DND-41 (cell line): ENCODE measurements at regions not wholly inside any gene's neighbourhood (a gene's known extent, or its start where the extent isn't known, plus 50 kb on each side); places are given as distances from the start of the nearest gene placed in this dataset.
"Not testable (repeated sequence)": the region's sequence is repeated elsewhere in the genome, so short reads cannot be mapped to it uniquely, and the experiment has no call there.

ENCODE experiments used
- ATAC-seq: fragments of 200-7000 bp; cut with Tn5 transposase; 3 replicates; pipeline ENCODE4 v1.9.1; 2021; ENCODE audit warnings: low read depth; ENCODE audit not compliant: insufficient read depth
- DNase-seq: peaks from one replicate; pipeline ENCODE4 v3.0.0-alpha.2; 2020
- H2AFZ ChIP-seq: 2 replicates; pipeline ENCODE4 v1.6.0; 2012; ENCODE audit warnings: low read depth, low read length
- H3K27ac ChIP-seq: 2 replicates; pipeline ENCODE4 v1.5.1; 2012; ENCODE audit warnings: low read length, inconsistent platforms
- H3K27me3 ChIP-seq: fragments of 200-600 bp; sonication (generic); 2 replicates; pipeline ENCODE4 v1.6.0; 2012; ENCODE audit warnings: low read length, mild to moderate bottlenecking, inconsistent platforms; ENCODE audit not compliant: insufficient read depth, poor library complexity
- H3K36me3 ChIP-seq: 2 replicates; pipeline ENCODE4 v1.5.1; 2012; ENCODE audit warnings: low read length, inconsistent platforms; ENCODE audit not compliant: insufficient read depth
- H3K4me1 ChIP-seq: 2 replicates; pipeline ENCODE4 v1.5.1; 2012; ENCODE audit warnings: mild to moderate bottlenecking, low read length; ENCODE audit not compliant: insufficient read depth
- H3K4me2 ChIP-seq: 2 replicates; pipeline ENCODE4 v1.6.0; 2012; ENCODE audit warnings: mild to moderate bottlenecking, moderate library complexity, low read length, inconsistent platforms; ENCODE audit not compliant: insufficient read depth
- H3K4me3 ChIP-seq, 2 experiments: fragments of 200-600 bp in 1 of 2; shearing (Covaris generic) in 1 of 2; 2 replicates each; pipeline ENCODE4 v1.5.1; 2012 to 2016; ENCODE audit warnings: inconsistent platforms in 2 of 2, low read length in 2 of 2, mild to moderate bottlenecking in 2 of 2, low read depth in 1 of 2, moderate library complexity in 1 of 2
- H3K79me2 ChIP-seq: 2 replicates; pipeline ENCODE4 v1.6.0; 2012; ENCODE audit warnings: low read length, inconsistent platforms; ENCODE audit not compliant: insufficient read depth
- H3K9ac ChIP-seq: 2 replicates; pipeline ENCODE4 v1.6.0; 2012; ENCODE audit warnings: low read depth, mild to moderate bottlenecking, inconsistent platforms, low read length, moderate library complexity
- H3K9me3 ChIP-seq: 2 replicates; pipeline ENCODE4 v1.5.1; 2012; ENCODE audit warnings: low read length, moderate library complexity, mild to moderate bottlenecking, inconsistent platforms; ENCODE audit not compliant: insufficient read depth, severe bottlenecking
- H4K20me1 ChIP-seq: 2 replicates; pipeline ENCODE4 v1.6.0; 2012; ENCODE audit warnings: low read length; ENCODE audit not compliant: insufficient read depth
- CTCF ChIP-seq: IDR thresholded peaks from 2 replicates; pipeline ENCODE4 v1.5.1; 2012; ENCODE audit warnings: borderline replicate concordance, low read length, moderate library complexity, mild to moderate bottlenecking; ENCODE audit not compliant: poor library complexity, severe bottlenecking; ENCODE audit errors: extremely low read depth
- EZH2 ChIP-seq: IDR thresholded peaks from 3 replicates; pipeline ENCODE4 v1.6.1; 2012; ENCODE audit warnings: borderline replicate concordance, low read depth, mild to moderate bottlenecking, moderate library complexity, low read length, inconsistent platforms; ENCODE audit not compliant: severe bottlenecking

DNA sequence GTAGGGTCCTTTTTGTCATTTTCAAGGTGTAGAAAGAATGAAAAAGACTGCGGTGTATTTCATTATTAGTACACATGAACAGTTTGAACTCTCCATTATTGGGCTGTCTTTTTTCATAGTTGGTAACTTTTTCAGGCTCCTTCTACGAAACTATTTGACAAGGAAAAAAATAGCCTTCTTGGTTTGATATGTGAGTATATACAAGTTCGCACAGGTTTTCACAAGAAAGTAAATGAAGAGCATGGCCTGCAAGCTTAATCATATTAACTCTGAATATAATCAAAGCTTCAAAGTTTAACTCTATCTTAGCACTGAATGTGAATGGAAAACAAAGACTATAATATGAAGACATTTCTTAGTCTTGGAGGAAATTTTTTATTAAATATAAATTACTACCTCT is 290.0 kb upstream of the ADGRL2 start:
- Histone ChIP-seq H3K4me3 (no peak overlapping the region), H3K79me2 (no peaks in the 10 kb centered on the region), H3K36me3 (no peaks in the 10 kb centered on the region), H4K20me1 (no peaks in the 10 kb centered on the region), H3K4me2 (no peak overlapping the region), H3K4me1 (no peaks in the 10 kb centered on the region), H2AFZ (no peak overlapping the region), H3K9me3 (no peaks in the 10 kb centered on the region), H3K27me3 (no peaks in the 10 kb centered on the region), H3K9ac (no peak overlapping the region), H3K27ac (no peak overlapping the region)
- ATAC-seq (no peak), DNase-seq (no peak)
- no peak for TF ChIP-seq CTCF
- TF ChIP-seq EZH2, result no peak

DNA sequence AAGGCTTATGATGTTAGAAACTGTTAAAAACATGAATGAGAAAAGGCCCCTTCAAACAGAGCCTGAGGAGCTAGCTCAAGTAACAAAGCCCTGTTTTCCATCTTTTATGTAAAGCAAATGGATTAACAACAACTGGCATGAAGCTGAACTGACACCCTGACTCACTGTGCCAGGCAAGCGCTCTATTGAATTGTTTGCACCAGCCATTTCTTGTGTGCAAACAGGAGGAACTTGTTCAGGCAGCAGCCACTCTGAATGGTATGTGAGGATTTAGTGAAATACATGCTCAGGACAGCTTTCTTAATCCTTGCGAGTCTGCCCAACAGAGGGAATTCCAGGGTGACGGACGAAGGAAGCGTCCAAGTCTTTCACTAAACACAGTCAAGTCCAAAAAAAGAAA is 291.1 kb upstream of the ADGRL2 start:
- H3K9me3 ChIP-seq, result no peaks in the 10 kb centered on the region
- H3K4me2 ChIP-seq, result no peak overlapping the region
- ATAC-seq (no peak), DNase-seq (no peak)
- H3K27ac ChIP-seq, result no peak overlapping the region
- TF ChIP-seq EZH2 (no peak), CTCF (no peak)
- H3K4me3 ChIP-seq, result no peak overlapping the region
- H3K4me1 ChIP-seq, result no peaks in the 10 kb centered on the region
- no peaks in the 10 kb centered on the region for H3K79me2 ChIP-seq
- H3K27me3 ChIP-seq, result no peaks in the 10 kb centered on the region
- no peaks in the 10 kb centered on the region for H3K36me3 ChIP-seq
- H2AFZ ChIP-seq, result no peak overlapping the region
- H3K9ac ChIP-seq, result no peak overlapping the region
- H4K20me1 ChIP-seq, result no peaks in the 10 kb centered on the region

- Histone ChIP-seq H3K9me3 (no peaks in the 10 kb centered on the region), H3K4me1 (no peaks in the 10 kb centered on the region), H3K4me2 (no peak overlapping the region), H2AFZ (no peak overlapping the region), H3K9ac (no peak overlapping the region), H3K79me2 (no peaks in the 10 kb centered on the region), H3K4me3 (no peak overlapping the region), H3K36me3 (no peaks in the 10 kb centered on the region), H3K27me3 (no peaks in the 10 kb centered on the region), H3K27ac (no peak overlapping the region), H4K20me1 (no peaks in the 10 kb centered on the region)
- ATAC-seq (no peak), DNase-seq (no peak)
- no peak for TF ChIP-seq CTCF
- TF ChIP-seq EZH2, result no peak
These were observed 294.0 kb upstream of the ADGRL2 start for GRCh38 chr1:81506699-81507098.

DNA sequence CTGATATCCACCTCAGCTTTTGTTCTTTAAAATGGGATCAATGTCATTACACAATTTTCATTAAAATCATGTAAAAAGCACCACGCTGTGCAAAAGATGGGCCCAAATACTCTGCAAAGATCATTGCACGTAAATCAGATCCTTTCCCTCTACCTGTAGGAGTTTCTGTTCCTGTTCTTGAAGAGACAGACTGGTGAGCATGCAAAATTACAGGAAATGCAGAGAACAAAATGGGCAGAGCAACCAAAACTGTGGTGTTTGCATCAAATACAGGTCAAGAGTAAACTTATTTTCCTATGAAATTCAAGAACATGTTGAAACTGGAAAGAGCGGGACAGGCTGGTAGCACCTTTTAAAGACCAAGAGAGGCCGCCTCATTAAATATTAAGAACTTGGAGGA is 294.9 kb upstream of the ADGRL2 start:
- no peaks in the 10 kb centered on the region for H3K27me3 ChIP-seq
- H2AFZ ChIP-seq, result no peak overlapping the region
- no peak overlapping the region for H3K27ac ChIP-seq
- no peaks in the 10 kb centered on the region for H3K9me3 ChIP-seq
- DNase-seq, result no peak
- TF ChIP-seq CTCF (no peak), EZH2 (no peak)
- no peaks in the 10 kb centered on the region for H3K4me1 ChIP-seq
- no peak overlapping the region for H3K4me3 ChIP-seq
- H3K79me2 ChIP-seq, result no peaks in the 10 kb centered on the region
- H3K4me2 ChIP-seq, result no peak overlapping the region
- no peaks in the 10 kb centered on the region for H4K20me1 ChIP-seq
- no peak overlapping the region for H3K9ac ChIP-seq
- H3K36me3 ChIP-seq, result no peaks in the 10 kb centered on the region
- ATAC-seq, result no peak

DNA sequence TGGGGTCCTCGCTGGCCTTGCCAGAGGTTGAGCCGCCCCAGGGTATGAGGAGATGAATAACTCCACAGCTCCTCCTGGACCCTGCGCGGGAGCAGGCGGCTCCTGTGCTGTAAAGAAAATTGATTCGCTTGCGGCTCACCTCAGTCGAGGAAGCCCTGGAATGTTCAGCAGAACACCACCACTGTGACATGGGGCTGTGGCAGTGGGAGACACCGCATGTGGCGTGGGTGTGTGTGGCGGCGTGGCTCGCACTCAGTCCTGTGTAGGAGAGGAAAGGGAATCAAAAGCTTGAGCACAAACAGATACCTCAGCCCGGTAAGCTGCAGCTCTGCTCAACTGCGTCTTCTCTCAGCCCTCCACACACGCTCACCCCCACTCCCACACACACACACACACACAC is 295.9 kb upstream of the ADGRL2 start:
- ATAC-seq, H3K27me3 ChIP-seq, H4K20me1 ChIP-seq, H3K9me3 ChIP-seq, H3K4me2 ChIP-seq, H3K9ac ChIP-seq, H3K36me3 ChIP-seq, H3K4me3 ChIP-seq, H3K4me1 ChIP-seq, H3K79me2 ChIP-seq, H2AFZ ChIP-seq, H3K27ac ChIP-seq, DNase-seq: not testable (repeated sequence)
